Glomerular visceral epithelial cell (primary cell): ENCODE measurements at regions not wholly inside any gene's neighbourhood (a gene's known extent, or its start where the extent isn't known, plus 50 kb on each side); places are given as distances from the start of the nearest gene placed in this dataset.

Experiments used
- DNase-seq: peaks from one replicate; pipeline ENCODE4 v3.0.0-alpha.2; 2016; ENCODE audit errors: extremely low spot score

DNA sequence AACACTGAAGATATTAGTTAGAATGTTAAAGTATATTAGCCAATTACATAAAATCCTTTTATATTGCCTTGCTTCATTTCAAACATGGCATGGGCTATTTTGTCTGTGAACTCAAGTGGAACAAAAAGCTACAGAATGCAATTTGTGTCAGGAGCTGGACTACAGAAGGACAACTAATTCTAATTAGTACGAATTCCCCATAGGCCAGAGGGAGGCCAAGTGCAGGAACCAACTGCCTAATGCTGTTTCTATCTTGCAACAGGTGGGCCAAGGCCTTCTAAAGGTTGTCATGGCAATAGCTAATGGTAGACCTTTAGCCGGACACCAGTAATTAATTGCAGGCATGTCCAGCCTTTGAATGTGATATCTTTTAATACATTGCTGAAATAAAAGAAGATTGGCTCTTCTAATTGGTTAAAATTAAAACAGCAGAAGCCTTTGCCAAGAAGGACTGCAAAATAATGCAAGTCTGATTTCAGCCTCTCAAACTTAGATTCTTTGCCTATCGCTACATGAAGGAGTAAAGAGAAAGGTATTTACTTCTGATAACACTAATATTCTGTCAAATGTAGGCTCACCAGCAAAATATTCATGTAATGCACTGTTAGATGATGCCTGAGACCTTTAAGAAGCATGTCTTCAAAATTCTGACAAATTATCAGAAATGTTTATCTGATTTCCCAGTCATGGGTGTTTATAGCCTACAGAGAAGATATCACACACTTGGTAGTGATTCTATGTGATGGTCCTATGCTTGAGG is 232.1 kb downstream of the LMO4 start:
- no peak for DNase-seq

GRCh38 chr1:87563211-87563610 is 234.5 kb downstream of the LMO4 start:
- DNase-seq: no peak

GRCh38 chr1:87565861-87566260 is 237.2 kb downstream of the LMO4 start:
- no peak for DNase-seq

- DNase-seq: no peak
These were observed 239.3 kb downstream of the LMO4 start for GRCh38 chr1:87568005-87568404.

DNA sequence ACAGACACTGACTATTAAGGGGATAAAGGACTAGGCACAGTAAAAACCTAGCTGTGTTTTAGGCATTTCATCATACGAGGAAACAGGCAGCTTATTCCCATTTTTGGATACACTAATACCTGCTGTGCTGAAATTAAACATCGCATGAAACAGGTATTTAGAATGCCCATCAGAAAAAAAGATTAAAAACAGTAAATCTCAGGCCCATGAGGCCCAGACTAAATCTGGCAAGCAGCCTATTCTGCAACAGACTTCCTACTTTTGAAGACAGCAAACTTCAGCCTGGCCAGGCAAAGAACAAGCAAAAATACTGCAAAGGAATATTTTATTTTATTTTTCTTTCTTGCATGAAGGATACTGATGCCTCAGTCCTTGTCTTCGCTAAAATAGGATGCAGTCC is 240.2 kb downstream of the LMO4 start:
- DNase-seq: no peak

DNA sequence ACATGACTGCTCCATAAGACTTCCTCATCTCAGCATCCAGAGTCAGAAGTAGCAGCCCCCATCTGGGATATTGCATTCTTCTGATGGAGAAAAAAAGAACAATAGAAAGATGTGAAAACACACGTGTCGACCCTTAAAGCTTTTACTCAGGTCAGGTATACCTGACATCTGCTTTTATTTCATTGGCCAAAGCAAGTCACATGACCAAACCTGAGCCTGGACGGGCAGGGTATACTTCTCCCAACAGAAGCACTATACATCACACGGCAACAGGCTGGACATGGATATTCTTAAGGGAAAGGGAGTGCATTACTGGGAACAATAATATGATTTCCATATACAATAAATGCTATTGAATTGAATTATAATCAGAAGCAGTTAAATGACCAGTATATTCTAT is 243.3 kb downstream of the LMO4 start:
- DNase-seq: no peak

DNA sequence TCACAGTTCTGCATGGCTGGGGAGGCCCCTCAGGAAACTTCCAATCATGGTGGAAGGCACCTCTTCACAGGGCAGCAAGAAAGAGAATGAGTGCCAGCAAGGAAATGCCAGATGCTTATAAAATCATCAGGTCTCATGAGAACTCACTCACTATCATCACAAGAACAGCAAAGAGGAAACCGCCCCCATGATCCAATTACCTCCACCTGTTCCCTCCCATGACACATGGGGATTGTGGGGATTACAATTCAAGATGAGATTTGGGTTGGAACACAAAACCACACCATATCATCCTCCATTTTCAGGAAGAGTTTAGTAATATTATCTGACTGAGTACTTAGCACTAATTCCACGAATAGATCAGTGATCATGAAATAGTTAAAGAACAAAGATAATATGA is 244.2 kb downstream of the LMO4 start:
- DNase-seq: no peak

DNA sequence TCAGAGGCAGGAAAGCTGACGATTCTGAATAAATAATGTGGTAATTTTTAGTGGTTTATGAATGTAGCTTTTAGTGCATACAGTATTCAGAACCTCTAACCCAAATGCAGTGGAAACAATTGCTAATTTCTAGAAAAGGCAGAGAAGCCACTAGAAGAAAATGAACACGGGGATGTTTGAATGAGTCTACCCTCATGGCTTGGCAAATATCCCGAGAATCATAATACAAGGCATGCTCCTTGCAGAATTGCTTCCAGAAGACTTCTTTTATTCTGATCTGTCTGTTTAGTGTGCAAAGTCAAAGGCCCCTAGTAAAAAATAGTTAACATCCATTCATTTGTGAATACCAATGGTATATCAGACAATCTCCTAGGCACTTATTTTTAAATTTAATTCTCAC is 246.8 kb downstream of the LMO4 start:
- no peak for DNase-seq

DNA sequence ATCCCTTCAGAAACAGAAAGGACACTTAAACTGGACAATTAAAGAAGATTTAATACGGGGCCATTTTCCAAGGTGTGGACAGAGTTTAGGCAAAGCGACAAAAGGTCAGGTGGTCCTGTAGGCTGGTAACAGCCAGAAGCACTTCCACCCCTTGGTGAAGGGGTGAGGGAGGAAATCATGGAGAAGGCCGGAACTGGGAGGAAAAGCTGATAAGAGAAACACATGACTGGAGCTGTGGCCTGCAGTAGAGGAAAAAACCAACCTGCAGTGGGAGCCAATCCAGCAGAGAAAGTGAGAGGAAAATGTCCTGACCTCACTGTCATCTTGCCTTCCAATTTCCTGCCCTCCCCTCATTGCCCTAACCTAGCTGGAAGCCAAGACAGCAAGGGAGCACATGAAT is 249.8 kb downstream of the LMO4 start:
- no peak for DNase-seq

DNA sequence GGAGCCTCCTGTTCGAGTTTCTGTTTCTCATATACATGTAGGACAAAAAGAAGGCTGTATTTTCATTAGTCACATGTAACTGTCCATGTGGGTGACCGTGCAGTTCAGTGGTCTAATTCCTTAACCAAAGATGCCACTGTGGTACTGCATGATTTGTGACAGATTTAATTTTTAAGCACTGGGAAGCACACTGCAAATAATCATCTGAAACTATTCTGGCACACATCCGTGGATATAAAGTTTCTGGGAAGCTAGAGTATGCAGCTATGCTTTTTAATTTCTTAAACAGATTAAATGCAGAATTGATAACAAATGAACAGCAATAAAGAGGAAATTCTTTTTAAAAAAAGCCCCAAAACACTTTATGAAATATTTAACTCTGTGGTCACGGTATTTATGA is 254.8 kb downstream of the LMO4 start:
- DNase-seq: no peak

GRCh38 chr1:87584586-87584985 is 255.9 kb downstream of the LMO4 start:
- DNase-seq: no peak

DNA sequence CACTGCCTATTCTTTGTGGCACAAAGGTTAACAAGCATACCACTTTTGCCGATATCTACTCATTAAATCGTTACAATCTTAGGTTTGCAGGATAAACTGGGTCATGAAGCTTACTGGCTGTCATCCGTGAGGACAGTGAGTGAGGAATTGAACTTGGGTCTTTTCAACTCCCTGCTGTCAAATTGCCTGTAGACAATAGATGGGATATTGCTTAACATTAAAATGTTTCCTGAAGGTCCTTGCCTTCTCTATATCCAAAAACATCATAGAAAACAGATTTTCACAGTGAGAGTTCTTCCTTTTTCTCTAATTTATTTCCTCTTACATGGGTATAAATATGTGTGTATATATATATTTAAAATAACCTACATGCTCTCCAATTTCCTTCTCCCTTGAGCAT is 257.8 kb downstream of the LMO4 start:
- no peak for DNase-seq

GRCh38 chr1:87588495-87588894 is 259.8 kb downstream of the LMO4 start:
- no peak for DNase-seq

GRCh38 chr1:87591492-87591891 is 262.8 kb downstream of the LMO4 start:
- DNase-seq: no peak

- DNase-seq: no peak
These were observed 263.5 kb downstream of the LMO4 start for GRCh38 chr1:87592156-87592555.

GRCh38 chr1:87594736-87595383 is 266.2 kb downstream of the LMO4 start:
- no peak for DNase-seq

DNA sequence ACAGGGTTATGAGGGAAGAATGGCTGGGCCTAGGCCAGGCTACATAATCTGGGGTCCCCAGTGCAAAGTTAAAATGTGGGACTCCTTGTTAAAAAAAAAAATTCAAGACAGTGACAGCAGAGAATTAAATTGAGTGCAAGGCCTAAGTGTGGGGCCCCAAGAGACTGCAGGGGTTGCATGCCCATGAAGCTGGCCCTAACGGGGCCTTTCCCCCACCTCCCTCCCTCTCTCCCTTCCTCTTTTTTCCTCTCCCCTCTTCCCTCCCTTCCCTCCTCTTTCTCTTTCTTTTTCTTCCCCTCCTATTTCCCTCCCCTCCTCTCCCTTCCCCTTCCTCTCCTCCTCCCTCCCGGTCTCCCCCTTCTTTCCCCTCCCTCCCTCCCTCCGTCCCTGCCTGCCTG is 266.7 kb downstream of the LMO4 start:
- no peak for DNase-seq

GRCh38 chr1:87598429-87598828 is 269.7 kb downstream of the LMO4 start:
- no peak for DNase-seq

DNA sequence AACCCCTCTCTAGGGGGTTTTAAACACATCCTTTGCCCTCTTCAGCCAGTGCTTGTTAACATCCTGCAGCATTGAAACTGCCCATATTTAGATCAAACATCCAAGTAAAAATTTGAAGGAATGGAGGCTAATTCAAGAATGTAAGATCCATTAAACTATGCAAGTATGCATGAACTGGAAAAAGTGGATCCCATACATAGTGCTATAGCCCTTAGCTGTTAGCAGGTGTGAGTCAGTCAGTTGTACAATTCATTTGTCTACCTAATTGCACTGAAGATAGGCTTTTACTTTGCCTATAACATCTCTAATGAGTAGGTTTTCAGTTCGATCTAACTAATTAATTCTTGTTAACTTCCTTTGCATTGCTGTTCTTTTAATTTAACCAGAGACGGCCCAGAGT is 270.9 kb downstream of the LMO4 start:
- no peak for DNase-seq

DNA sequence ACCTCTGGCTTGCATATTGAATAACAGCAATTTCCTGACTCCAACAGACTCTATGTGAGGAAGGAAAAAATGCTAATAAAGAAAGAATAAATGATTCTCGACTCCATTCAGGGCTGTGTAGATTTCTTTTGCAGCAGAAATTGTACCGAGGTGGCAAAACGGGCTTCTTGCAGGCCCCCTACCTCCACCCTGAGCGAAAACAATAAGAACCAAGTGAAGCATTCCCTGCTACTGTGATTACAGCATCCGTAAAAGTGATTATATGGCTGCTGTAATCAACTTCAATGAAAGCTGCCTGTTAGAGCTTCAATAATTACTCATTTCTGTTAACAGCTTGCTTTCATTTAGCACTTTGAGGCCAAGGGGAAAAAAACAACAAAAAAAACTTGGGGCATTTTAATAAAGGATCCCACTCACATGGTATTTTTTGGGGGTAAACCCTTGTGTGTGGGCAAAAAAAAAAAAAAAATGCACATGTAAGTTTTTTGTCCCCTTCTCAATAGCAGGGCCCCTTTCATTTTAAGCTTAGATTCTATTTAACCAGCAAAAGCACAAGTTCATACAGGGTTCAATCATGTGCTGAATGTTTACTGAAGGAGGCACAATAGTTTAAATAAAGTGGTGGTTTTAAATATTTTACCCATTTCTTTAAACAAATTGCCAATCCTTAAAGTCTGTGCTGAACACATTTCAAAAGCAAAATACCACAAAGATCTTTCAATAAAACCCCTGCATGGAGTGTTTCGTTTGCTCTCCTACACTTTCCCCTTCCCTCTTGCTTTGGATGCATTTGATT is 271.6 kb downstream of the LMO4 start:
- DNase-seq: no peak

DNA sequence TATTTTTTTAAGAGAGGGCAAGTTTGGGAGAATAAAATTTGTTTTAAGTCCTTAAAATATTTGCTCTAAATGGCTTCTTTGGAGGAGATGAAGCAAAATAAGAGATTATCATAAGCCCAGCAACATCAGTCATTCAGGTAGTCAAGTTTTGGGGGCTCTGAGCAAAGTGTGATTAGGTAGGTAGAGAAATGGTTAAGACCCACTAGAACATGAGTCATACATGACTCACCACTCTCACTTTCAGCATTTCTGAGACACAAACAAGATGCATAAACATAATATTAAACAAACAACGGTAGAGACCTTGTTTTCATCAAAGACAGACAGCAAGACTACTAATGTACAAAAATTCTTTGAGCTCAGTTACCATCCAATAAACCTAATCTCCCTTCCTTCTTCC is 272.2 kb downstream of the LMO4 start:
- no peak for DNase-seq

DNA sequence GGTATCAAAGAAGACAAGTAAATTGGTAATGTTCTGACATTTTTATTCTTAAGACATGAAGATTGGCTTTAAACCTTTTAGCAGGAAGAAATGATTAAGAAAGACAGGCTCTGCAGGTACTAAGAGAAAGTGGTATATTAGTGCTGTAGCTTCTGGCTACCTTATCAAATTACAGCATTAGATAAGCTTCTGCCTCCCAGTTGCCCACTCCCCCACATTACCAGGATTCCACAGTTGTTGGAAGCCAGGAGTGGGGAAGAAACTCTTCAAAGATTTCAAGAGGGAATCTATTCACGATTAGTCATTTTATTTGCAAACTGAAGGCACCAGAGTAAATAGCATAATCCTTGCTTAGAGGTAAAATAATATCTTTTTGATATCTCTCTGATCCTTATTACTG is 274.9 kb downstream of the LMO4 start:
- DNase-seq: no peak

GRCh38 chr1:87612956-87613355 is 284.3 kb downstream of the LMO4 start:
- DNase-seq: no peak
